Left ventricle myocardium inferior (tissue), 1 donor: ENCODE measurements at regions not wholly inside any gene's neighbourhood (a gene's known extent, or its start where the extent isn't known, plus 50 kb on each side); places are given as distances from the start of the nearest gene placed in this dataset.

Source experiments
- DNase-seq: peaks from one replicate; pipeline ENCODE4 v3.0.0-alpha.2; 2020
- H3K27ac ChIP-seq: fragments of 200-600 bp; replicated peaks from 2 replicates; pipeline ENCODE4 v1.8.0; 2021
- H3K27me3 ChIP-seq: fragments of 200-600 bp; 2 replicates; pipeline ENCODE4 v1.8.0; 2021; ENCODE audit warnings: low read depth
- H3K36me3 ChIP-seq: fragments of 200-600 bp; 2 replicates; pipeline ENCODE4 v1.8.0; 2021
- H3K4me1 ChIP-seq: fragments of 200-600 bp; 2 replicates; pipeline ENCODE4 v1.8.0; 2021
- H3K4me3 ChIP-seq: fragments of 200-600 bp; 2 replicates; pipeline ENCODE4 v1.8.0; 2021; ENCODE audit warnings: mild to moderate bottlenecking, moderate library complexity
- H3K9me3 ChIP-seq: fragments of 200-600 bp; replicated peaks from 2 replicates; pipeline ENCODE4 v1.8.0; 2021
- CTCF ChIP-seq: fragments of 200-600 bp; IDR thresholded peaks from 2 replicates; pipeline ENCODE4 v1.8.0; 2021; ENCODE audit warnings: antibody characterized with exemption, mild to moderate bottlenecking, borderline replicate concordance
- intact Hi-C: fragments of 100-400 bp; cut with micrococcal nuclease; formaldehyde crosslinking; loops from one replicate; pipeline ENCODE4 v1.11.0; 2022
- donor health status: DM: no; HTN: yes; CAD: no; lungs with severe emphysema.

- H3K27ac ChIP-seq, result peak overlapping the region; percentile 65
- intact Hi-C loops, result no loop called here
- no peaks in the 10 kb centered on the region for H3K36me3 ChIP-seq
- DNase-seq, result no peak
- peaks cover 31% of the 10 kb centered on the region for H3K4me1 ChIP-seq
- no peaks in the 10 kb centered on the region for H3K27me3 ChIP-seq
- H3K4me3 ChIP-seq, result no peak overlapping the region
- no peak for TF ChIP-seq CTCF
- H3K9me3 ChIP-seq, result no peaks in the 10 kb centered on the region
Measured at GRCh38 chr2:217289177-217289906, 429.5 kb upstream of the TNP1 start.

GRCh38 chr2:217288472-217289063 is 428.7 kb upstream of the TNP1 start:
- intact Hi-C loops, result no loop called here
- Histone ChIP-seq H3K36me3 (no peaks in the 10 kb centered on the region), H3K27ac (peak overlapping the region; percentile 65)

GRCh38 chr2:217286833-217287232 is 427.0 kb upstream of the TNP1 start:
- no peak for TF ChIP-seq CTCF
- Histone ChIP-seq H3K36me3 (no peaks in the 10 kb centered on the region), H3K27ac (no peak overlapping the region), H3K4me3 (no peak overlapping the region), H3K27me3 (no peaks in the 10 kb centered on the region), H3K9me3 (no peaks in the 10 kb centered on the region), H3K4me1 (peaks cover 31% of the 10 kb centered on the region)
- no peak for DNase-seq
- intact Hi-C loops, result no loop called here

More at GRCh38 chr2:217288472-217289063, 428.7 kb upstream of the TNP1 start:
- H3K9me3 ChIP-seq, result no peaks in the 10 kb centered on the region
- TF ChIP-seq CTCF, result no peak
- H3K4me1 ChIP-seq, result peaks cover 31% of the 10 kb centered on the region
- no peak for DNase-seq
- H3K4me3 ChIP-seq, result no peak overlapping the region
- no peaks in the 10 kb centered on the region for H3K27me3 ChIP-seq

- Histone ChIP-seq H3K4me1 (peaks cover 30% of the 10 kb centered on the region), H3K27me3 (no peaks in the 10 kb centered on the region), H3K4me3 (no peak overlapping the region), H3K36me3 (no peaks in the 10 kb centered on the region), H3K27ac (no peak overlapping the region), H3K9me3 (no peaks in the 10 kb centered on the region)
- DNase-seq, result no peak
- TF ChIP-seq CTCF, result no peak
- intact Hi-C loops, result no loop called here
Measured at GRCh38 chr2:217285926-217286325, 426.1 kb upstream of the TNP1 start.

GRCh38 chr2:217283460-217283859 is 423.6 kb upstream of the TNP1 start:
- H3K4me1 ChIP-seq, result peaks cover 27% of the 10 kb centered on the region
- no peak for DNase-seq
- no peaks in the 10 kb centered on the region for H3K27me3 ChIP-seq
- H3K4me3 ChIP-seq, result no peak overlapping the region
- intact Hi-C loops, result no loop called here
- no peak overlapping the region for H3K27ac ChIP-seq
- no peaks in the 10 kb centered on the region for H3K9me3 ChIP-seq
- no peak for TF ChIP-seq CTCF
- no peaks in the 10 kb centered on the region for H3K36me3 ChIP-seq
